ENCODE measurements at regions not wholly inside any gene's neighbourhood (a gene's known extent, or its start where the extent isn't known, plus 50 kb on each side); places are given as distances from the start of the nearest gene placed in this dataset.

DNA sequence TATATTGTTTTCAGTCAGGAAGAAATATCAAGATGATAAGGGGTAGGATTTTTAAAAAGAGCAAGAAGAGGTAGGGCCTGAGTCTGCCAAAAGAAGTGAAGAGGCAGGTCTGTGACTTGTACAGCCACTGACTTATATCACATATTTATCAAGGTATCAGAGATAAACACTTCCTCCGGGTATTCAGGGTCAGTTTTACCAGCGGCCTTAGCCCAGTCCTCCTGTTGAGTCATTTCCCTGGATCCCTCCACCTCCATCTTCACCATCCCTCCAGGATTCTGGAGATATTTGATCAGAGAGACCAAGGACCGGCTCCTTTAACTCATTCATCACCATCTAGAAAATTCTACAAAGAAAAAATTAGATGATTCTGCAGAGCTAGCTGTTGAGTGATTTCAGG is 375.7 kb upstream of the TUSC1 start:
- no peak overlapping the region for H3K4me3 ChIP-seq
- ATAC-seq = no peak
- no peak for DNase-seq
- TF ChIP-seq POLR2A (IDR thresholded peaks at IDR 0.05) = no peak
- TF ChIP-seq, protein P1, sequence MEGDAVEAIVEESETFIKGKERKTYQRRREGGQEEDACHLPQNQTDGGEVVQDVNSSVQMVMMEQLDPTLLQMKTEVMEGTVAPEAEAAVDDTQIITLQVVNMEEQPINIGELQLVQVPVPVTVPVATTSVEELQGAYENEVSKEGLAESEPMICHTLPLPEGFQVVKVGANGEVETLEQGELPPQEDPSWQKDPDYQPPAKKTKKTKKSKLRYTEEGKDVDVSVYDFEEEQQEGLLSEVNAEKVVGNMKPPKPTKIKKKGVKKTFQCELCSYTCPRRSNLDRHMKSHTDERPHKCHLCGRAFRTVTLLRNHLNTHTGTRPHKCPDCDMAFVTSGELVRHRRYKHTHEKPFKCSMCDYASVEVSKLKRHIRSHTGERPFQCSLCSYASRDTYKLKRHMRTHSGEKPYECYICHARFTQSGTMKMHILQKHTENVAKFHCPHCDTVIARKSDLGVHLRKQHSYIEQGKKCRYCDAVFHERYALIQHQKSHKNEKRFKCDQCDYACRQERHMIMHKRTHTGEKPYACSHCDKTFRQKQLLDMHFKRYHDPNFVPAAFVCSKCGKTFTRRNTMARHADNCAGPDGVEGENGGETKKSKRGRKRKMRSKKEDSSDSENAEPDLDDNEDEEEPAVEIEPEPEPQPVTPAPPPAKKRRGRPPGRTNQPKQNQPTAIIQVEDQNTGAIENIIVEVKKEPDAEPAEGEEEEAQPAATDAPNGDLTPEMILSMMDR (IDR thresholded peaks at IDR 0.05) = no peak
- no peak overlapping the region for H3K27ac ChIP-seq
- WGBS, 2 donors = 29 to 44% methylated on average over 3 of the region's 3 CpGs
- no peaks in the 10 kb centered on the region for H3K4me1 ChIP-seq
- no peaks in the 10 kb centered on the region for H3K36me3 ChIP-seq (replicated peaks in 1 of 2; ENCODE audit: insufficient read depth in 1 of 2, low read depth in 2 of 2)
- H3K9me3 ChIP-seq = no peaks in the 10 kb centered on the region
- intact Hi-C loops (cut with DNase I) = no loop called here
- no peaks in the 10 kb centered on the region for H3K27me3 ChIP-seq

DNA sequence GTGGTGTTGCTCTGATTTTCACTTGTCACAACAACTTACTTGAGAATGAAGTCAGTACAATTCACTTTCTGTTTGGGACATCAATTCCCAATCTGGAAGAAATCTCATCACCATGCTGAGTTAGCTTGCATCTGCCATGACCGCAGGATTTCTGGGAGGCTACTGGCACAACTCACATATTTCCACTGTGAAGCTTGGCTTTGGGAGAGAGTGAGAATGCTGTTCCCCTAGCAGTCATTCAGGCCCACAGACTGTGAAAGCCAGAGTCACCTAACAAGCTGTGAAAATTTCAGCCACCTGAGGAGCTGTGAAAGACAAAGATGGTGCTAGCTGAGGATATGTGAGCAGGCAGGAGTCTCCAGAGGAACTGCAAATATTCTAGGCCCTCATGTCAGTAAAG is 365.2 kb upstream of the TUSC1 start:
- no peak for DNase-seq
- WGBS, 2 donors = 53 to 57% methylated on average over 1 of the region's 1 CpG
- TF ChIP-seq, protein P1 (IDR thresholded peaks at IDR 0.05) = no peak
- no peak for TF ChIP-seq POLR2A (IDR thresholded peaks at IDR 0.05)

GRCh38 chr9:26034786-26035185 is 356.5 kb upstream of the TUSC1 start:
- TF ChIP-seq, protein P1 (IDR thresholded peaks at IDR 0.05) = no peak
- no peak for TF ChIP-seq POLR2A (IDR thresholded peaks at IDR 0.05)
- DNase-seq = no peak
- H3K4me3 ChIP-seq = no peak overlapping the region
- no peak for ATAC-seq
- no peaks in the 10 kb centered on the region for H3K27me3 ChIP-seq
- intact Hi-C loops (cut with DNase I) = no loop called here
- no peak overlapping the region for H3K27ac ChIP-seq
- H3K4me1 ChIP-seq = no peaks in the 10 kb centered on the region
- no peaks in the 10 kb centered on the region for H3K9me3 ChIP-seq
- H3K36me3 ChIP-seq (replicated peaks in 1 of 2; ENCODE audit: insufficient read depth in 1 of 2, low read depth in 2 of 2) = no peaks in the 10 kb centered on the region
- 62 to 78% methylated on average over 6 of the region's 6 CpGs for WGBS, 2 donors

More for the DNA sequence above, 365.2 kb upstream of the TUSC1 start:
- ATAC-seq = no peak
- Histone ChIP-seq H3K27me3 (no peaks in the 10 kb centered on the region), H3K9me3 (no peaks in the 10 kb centered on the region), H3K27ac (no peak overlapping the region), H3K4me1 (no peaks in the 10 kb centered on the region), H3K36me3 (replicated peaks in 1 of 2; ENCODE audit: insufficient read depth in 1 of 2, low read depth in 2 of 2) (no peaks in the 10 kb centered on the region), H3K4me3 (no peak overlapping the region)
- intact Hi-C loops (cut with DNase I) = no loop called here

DNA sequence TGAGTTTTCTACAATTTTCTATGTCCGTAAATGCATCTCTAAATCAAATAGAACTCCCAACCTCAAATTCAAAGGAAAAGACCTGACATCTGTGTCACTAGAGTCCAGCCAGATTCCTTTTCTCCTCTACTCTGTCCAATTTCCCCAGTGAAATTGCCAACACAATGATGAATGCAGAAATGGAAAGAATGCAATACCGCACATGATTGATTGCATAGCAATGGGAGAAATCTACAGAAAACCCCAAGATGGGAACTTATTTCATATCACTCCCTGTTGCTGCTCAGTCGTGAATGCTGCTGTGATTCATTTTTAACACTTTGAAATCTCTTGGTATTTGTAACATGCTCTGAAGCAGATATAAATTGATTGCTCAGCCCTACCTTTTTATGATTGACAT is 355.1 kb upstream of the TUSC1 start:
- H3K27ac ChIP-seq = no peak overlapping the region
- H3K4me1 ChIP-seq = no peaks in the 10 kb centered on the region
- no peaks in the 10 kb centered on the region for H3K36me3 ChIP-seq (replicated peaks in 1 of 2; ENCODE audit: insufficient read depth in 1 of 2, low read depth in 2 of 2)
- 35 to 37% methylated on average over 3 of the region's 3 CpGs for WGBS, 2 donors
- H3K4me3 ChIP-seq = no peak overlapping the region
- DNase-seq (no peak), ATAC-seq (no peak)
- H3K27me3 ChIP-seq = no peaks in the 10 kb centered on the region
- TF ChIP-seq POLR2A (IDR thresholded peaks at IDR 0.05) = no peak
- TF ChIP-seq, protein P1 (IDR thresholded peaks at IDR 0.05) = no peak
- intact Hi-C loops (cut with DNase I) = no loop called here
- H3K9me3 ChIP-seq = no peaks in the 10 kb centered on the region

DNA sequence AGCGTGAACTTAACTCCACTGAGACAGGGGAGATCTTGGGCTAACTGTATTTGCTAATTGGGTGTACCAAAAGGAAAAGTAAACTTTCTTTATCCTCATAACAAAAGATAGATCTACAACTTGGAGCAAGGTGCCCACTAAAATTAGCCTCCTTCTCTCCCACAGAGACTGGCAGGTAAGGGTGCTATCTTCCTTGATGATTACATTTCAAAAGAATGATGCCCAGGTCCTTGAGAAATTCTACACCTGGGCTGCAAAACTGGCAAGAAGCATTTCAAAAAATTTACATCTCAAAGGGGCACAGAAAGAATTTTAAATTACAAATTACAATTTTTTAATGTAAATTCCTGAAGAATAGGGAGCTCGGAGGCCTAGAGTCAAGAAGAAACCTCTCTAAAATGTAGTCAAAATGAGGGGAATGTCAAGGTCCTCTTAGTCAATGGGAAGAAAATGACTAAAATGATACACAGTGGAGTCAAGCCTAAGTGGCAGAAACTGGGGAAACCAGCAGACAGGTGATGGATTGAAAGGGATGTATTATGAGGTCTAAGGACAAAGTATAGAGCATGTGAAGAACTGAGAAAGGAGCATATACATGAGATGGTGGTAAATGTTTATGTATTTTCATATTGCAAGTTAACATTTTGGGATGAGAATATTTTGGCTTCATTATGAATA is 348.3 kb upstream of the TUSC1 start:
- TF ChIP-seq, protein P1 (IDR thresholded peaks at IDR 0.05) = no peak
- no peak for TF ChIP-seq POLR2A (IDR thresholded peaks at IDR 0.05)
- WGBS, 2 donors = 58 to 73% methylated on average over 2 of the region's 2 CpGs
- DNase-seq = no peak

More for the DNA sequence above, 348.3 kb upstream of the TUSC1 start:
- H3K27ac ChIP-seq = no peak overlapping the region
- ATAC-seq = no peak
- intact Hi-C loops (cut with DNase I) = no loop called here
- no peak overlapping the region for H3K4me3 ChIP-seq
- H3K9me3 ChIP-seq = no peaks in the 10 kb centered on the region
- H3K36me3 ChIP-seq (replicated peaks in 1 of 2; ENCODE audit: insufficient read depth in 1 of 2, low read depth in 2 of 2) = no peaks in the 10 kb centered on the region
- no peaks in the 10 kb centered on the region for H3K4me1 ChIP-seq
- no peaks in the 10 kb centered on the region for H3K27me3 ChIP-seq

Data from body of pancreas (tissue), 4 donors.